Endodermal cell (in vitro differentiated cells): ENCODE measurements at regions not wholly inside any gene's neighbourhood (a gene's known extent, or its start where the extent isn't known, plus 50 kb on each side); places are given as distances from the start of the nearest gene placed in this dataset.

ENCODE experiments used
- DNase-seq: peaks from one replicate; pipeline ENCODE4 v3.0.0-alpha.2; 2017
- H3K27ac ChIP-seq: 2 replicates; pipeline ENCODE4 v1.5.1; 2013; ENCODE audit warnings: mild to moderate bottlenecking, low read depth, low read length, moderate library complexity
- H3K27me3 ChIP-seq: 2 replicates; pipeline ENCODE4 v1.6.1; 2013; ENCODE audit warnings: mild to moderate bottlenecking, low read length, moderate library complexity; ENCODE audit not compliant: insufficient read depth, control insufficient read depth, poor library complexity, severe bottlenecking
- H3K36me3 ChIP-seq: 2 replicates; pipeline ENCODE4 v1.7.0; 2013; ENCODE audit warnings: mild to moderate bottlenecking, low read length, moderate library complexity; ENCODE audit not compliant: control insufficient read depth, insufficient read depth
- H3K4me1 ChIP-seq: one replicate; pipeline ENCODE4 v1.7.0; 2013; ENCODE audit warnings: low read length; ENCODE audit not compliant: control insufficient read depth, insufficient read depth
- H3K4me3 ChIP-seq: 2 replicates; pipeline ENCODE4 v1.5.1; 2013; ENCODE audit warnings: mild to moderate bottlenecking, low read length, moderate library complexity
- H3K9ac ChIP-seq: 2 replicates; pipeline ENCODE4 v1.6.1; 2013; ENCODE audit warnings: mild to moderate bottlenecking, low read length, moderate library complexity; ENCODE audit not compliant: poor library complexity, severe bottlenecking; ENCODE audit errors: extremely low read depth
- H3K9me3 ChIP-seq: 2 replicates; pipeline ENCODE4 v1.6.1; 2013; ENCODE audit warnings: mild to moderate bottlenecking, low read length, moderate library complexity; ENCODE audit not compliant: control insufficient read depth
- H3K27ac Mint-ChIP-seq: 2 replicates; pipeline ENCODE4 v1.8.0; 2020; ENCODE audit warnings: mixed read lengths
- H3K27me3 Mint-ChIP-seq: 2 replicates; pipeline ENCODE4 v1.8.0; 2021; ENCODE audit warnings: mild to moderate bottlenecking, mixed read lengths; ENCODE audit not compliant: insufficient read depth
- H3K36me3 Mint-ChIP-seq: 2 replicates; pipeline ENCODE4 v1.8.0; 2020; ENCODE audit warnings: low read depth, mixed read lengths
- H3K4me1 Mint-ChIP-seq: 2 replicates; pipeline ENCODE4 v1.8.0; 2020; ENCODE audit warnings: mixed read lengths
- H3K4me3 Mint-ChIP-seq: 2 replicates; pipeline ENCODE4 v1.8.0; 2020; ENCODE audit warnings: mild to moderate bottlenecking, moderate library complexity, mixed read lengths
- H3K9me3 Mint-ChIP-seq: 2 replicates; pipeline ENCODE4 v1.8.0; 2020; ENCODE audit warnings: mild to moderate bottlenecking, mixed read lengths
- CTCF ChIP-seq: fragments of 200-600 bp; sonication (generic); conservative IDR thresholded peaks from 2 replicates; pipeline ENCODE4 v1.5.0; 2021; ENCODE audit warnings: antibody characterized with exemption, mild to moderate bottlenecking
- WGBS, 2 experiments: methylation state at CpG; one replicate each; pipeline versions ENCODE4 v1.1.5 to v1.1.7; 2013; ENCODE audit warnings: missing lambda C conversion rate in 2 of 2, mixed read lengths in 1 of 2; ENCODE audit not compliant: insufficient coverage in 1 of 2, insufficient read length in 1 of 2; 5-methylcytosine and 5-hydroxymethylcytosine counted together

GRCh38 chr6:73943930-73944652 is 248.1 kb downstream of the CD109 start:
- 86% methylated on average over 1 of the region's 1 CpG; no CpG with 5 or more reads in 1 of the 2 experiments for WGBS, 2 experiments

GRCh38 chr6:73943411-73943810 is 247.4 kb downstream of the CD109 start:
- Mint-ChIP-seq H3K9me3 (peaks cover 2% of the 10 kb centered on the region), H3K4me3 (no peak overlapping the region), H3K27me3 (no peaks in the 10 kb centered on the region), H3K27ac (no peak overlapping the region), H3K36me3 (no peaks in the 10 kb centered on the region), H3K4me1 (no peaks in the 10 kb centered on the region)
- DNase-seq, result no peak
- Histone ChIP-seq H3K4me1 (no peaks in the 10 kb centered on the region), H3K9me3 (no peaks in the 10 kb centered on the region), H3K27me3 (no peaks in the 10 kb centered on the region), H3K9ac (no peak overlapping the region), H3K27ac (no peak overlapping the region), H3K36me3 (no peaks in the 10 kb centered on the region), H3K4me3 (no peak overlapping the region)
- WGBS, 2 experiments, result 91 to 100% methylated on average over 1 of the region's 1 CpG
- TF ChIP-seq CTCF, result no peak

More at GRCh38 chr6:73943930-73944652, 248.1 kb downstream of the CD109 start:
- no peaks in the 10 kb centered on the region for H3K36me3 ChIP-seq
- no peak overlapping the region for H3K27ac Mint-ChIP-seq
- peaks cover 2% of the 10 kb centered on the region for H3K9me3 Mint-ChIP-seq
- no peak overlapping the region for H3K4me3 ChIP-seq
- H3K4me1 ChIP-seq, result no peaks in the 10 kb centered on the region
- H3K36me3 Mint-ChIP-seq, result no peaks in the 10 kb centered on the region
- TF ChIP-seq CTCF, result no peak
- DNase-seq, result no peak
- no peak overlapping the region for H3K4me3 Mint-ChIP-seq
- no peak overlapping the region for H3K9ac ChIP-seq
- H3K27me3 Mint-ChIP-seq, result no peaks in the 10 kb centered on the region
- H3K4me1 Mint-ChIP-seq, result no peaks in the 10 kb centered on the region
- H3K9me3 ChIP-seq, result no peaks in the 10 kb centered on the region
- H3K27ac ChIP-seq, result no peak overlapping the region
- H3K27me3 ChIP-seq, result no peaks in the 10 kb centered on the region

GRCh38 chr6:73942592-73943186 is 246.7 kb downstream of the CD109 start:
- H3K4me3 ChIP-seq, result no peak overlapping the region
- H3K9ac ChIP-seq, result no peak overlapping the region
- Mint-ChIP-seq H3K27me3 (no peaks in the 10 kb centered on the region), H3K36me3 (no peaks in the 10 kb centered on the region), H3K4me1 (no peaks in the 10 kb centered on the region), H3K4me3 (no peak overlapping the region), H3K27ac (no peak overlapping the region), H3K9me3 (peaks cover 2% of the 10 kb centered on the region)
- H3K9me3 ChIP-seq, result no peaks in the 10 kb centered on the region
- no peaks in the 10 kb centered on the region for H3K27me3 ChIP-seq
- no peaks in the 10 kb centered on the region for H3K4me1 ChIP-seq
- H3K27ac ChIP-seq, result no peak overlapping the region
- peak; percentile 74 for TF ChIP-seq CTCF
- H3K36me3 ChIP-seq, result no peaks in the 10 kb centered on the region
- WGBS, 2 experiments, result 72 to 76% methylated on average over 3 of the region's 3 CpGs
- DNase-seq, result peak; percentile 82
